ENCODE measurements at regions not wholly inside any gene's neighbourhood (a gene's known extent, or its start where the extent isn't known, plus 50 kb on each side); places are given as distances from the start of the nearest gene placed in this dataset.
"Not testable (repeated sequence)": the region's sequence is repeated elsewhere in the genome, so short reads cannot be mapped to it uniquely, and the experiment has no call there.

GRCh38 chr21:15317034-15317433 lies 252.2 kb upstream of the NRIP1 start:
- DNase-seq (ENCODE audit: low read depth): not testable (repeated sequence)

GRCh38 chr21:15319727-15320126 lies 254.9 kb upstream of the NRIP1 start:
- no peak for DNase-seq (ENCODE audit: low read depth)

DNA sequence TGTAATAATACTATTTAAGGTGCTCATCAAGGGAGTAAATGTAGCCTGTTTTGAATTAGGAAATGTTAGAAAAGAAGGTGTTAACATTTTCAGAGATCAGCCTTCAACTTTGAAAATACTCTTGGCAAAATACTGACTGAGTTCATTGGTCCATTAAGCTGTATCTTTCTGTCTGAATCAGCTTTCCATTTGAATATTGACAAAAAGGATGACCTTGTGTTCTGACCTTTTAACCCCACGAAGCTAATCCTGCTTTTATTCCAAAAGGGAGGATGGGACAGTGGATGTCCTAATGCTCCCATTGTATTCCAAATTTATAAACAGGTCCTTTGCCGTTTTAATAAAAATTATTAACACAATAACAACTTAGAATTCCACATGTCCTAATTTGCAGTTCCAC lies 259.7 kb upstream of the NRIP1 start:
- DNase-seq (ENCODE audit: low read depth): no peak

DNA sequence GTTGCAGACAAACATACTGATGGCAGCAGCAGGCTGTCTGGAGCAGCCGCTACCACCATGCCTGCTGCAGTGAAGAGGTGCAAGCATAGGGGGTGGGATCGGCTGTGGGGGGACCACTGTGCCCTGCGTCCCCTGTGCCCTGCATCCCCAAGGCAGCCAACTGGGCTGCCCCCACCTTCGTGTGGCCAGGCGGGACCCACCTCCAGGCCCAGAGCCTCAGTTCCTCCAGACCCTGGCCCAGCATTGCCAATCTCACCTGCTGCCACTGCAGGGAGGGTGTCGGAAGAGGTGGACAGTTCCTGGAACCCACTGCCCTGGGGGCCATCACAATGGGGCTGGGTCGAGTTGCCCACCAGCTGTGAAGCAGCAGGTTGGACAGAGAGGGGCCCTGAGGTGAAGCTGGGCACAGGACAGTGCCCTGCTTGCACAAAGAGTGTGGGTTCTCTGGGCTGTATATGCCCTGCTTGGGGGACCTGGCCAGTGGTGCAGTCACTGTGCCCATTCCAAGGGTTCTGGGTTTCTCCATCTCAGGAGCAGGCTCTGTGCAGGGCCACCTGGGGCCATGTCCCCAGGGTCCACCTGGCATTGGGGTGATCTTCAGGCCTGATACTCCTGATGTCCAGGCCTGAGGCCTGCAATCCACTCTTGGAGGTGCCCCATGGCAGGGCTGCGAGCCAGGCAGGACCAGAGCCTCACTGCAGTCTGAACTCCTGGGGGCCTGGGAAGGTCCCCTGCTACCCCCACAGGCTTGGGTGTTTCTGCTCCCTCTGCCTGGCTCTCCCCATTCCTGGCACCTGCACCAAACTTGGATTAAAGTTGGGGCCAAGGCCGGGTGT lies 261.4 kb upstream of the NRIP1 start:
- DNase-seq (ENCODE audit: low read depth): no peak

DNA sequence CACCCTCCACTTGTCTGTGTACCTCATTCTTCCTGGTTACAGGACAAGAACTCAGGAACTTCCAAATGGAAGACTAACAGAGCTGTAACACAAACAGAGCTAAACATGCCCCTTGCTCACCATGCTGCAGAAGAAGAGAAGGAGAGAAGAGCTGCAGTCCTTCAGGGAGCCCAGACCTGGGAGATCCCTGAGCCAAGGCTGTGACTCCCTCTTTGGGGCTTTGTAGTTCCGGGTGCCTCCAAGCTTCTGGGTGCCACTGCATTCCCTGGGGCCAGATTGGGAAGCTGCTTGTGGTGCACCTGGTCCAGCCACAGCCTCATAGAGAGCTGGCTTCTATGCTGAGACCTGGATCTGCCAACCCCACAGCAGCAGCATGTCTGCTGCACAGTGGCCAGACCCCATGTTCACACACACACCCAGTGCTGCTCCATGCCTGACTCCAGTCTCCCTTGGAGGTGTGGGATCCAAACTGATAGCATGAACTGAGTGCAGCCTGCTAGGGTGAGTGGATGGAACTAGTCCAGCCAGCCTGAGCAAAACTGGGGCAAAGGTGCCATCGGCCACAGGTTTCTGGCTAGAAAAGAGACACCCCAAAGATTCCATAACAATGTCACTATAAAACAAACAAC lies 263.0 kb upstream of the NRIP1 start:
- no peak for DNase-seq (ENCODE audit: low read depth)

DNA sequence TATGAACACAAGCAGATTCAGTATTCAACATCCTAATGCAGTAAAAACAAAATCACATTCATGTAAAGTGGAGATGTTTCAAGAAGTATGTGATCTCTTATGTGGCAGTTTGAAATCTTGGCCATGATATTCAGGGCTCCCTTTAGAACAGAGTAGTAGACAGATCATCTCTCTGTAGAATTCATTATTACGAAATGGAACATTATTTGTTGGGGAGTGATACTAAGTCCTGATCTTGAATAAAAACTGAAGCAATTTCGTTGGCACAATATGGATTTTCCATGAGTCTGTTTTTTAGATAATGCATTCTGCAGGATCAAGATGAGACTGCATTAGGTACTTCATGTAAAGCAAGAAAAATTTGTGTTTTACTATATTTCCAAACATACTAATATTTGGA lies 264.4 kb upstream of the NRIP1 start:
- no peak for DNase-seq (ENCODE audit: low read depth)

DNA sequence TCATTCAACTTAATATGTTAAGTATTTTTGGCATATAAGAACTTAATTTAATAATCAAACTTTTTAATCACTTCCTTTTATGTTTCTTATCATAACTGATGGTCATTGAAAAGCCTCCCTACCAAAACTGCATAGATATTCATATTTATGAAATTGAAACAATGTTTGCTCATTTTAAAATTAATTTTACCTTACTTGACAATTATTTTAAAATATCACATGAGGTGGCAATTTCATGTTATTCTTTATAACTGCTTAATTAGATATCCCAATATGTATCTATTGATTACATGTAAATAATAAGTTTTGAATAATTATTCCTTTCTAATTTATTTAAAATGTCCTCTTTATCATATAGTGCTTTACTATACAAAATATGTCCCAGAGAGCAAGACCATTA lies 266.1 kb upstream of the NRIP1 start:
- DNase-seq (ENCODE audit: low read depth): no peak

DNA sequence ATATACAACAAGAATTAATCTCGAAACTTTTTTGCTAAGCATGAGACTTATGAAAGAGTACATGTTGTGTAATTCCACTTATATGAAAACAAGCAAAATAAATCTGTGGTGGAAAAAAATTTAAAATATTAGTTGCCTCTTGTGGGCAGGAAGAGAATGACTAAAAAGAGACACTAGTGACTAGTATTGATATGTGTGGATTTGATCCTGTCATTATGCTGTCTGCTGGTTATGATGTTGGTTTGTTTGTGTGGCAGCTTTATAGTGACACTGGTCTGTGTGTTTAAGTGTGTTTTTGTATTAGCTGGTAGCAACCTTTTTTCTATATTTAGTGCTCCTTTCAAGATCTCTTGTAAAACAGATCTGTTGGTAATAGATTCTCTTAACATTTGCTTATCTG lies 267.8 kb upstream of the NRIP1 start:
- no peak for DNase-seq (ENCODE audit: low read depth)

DNA sequence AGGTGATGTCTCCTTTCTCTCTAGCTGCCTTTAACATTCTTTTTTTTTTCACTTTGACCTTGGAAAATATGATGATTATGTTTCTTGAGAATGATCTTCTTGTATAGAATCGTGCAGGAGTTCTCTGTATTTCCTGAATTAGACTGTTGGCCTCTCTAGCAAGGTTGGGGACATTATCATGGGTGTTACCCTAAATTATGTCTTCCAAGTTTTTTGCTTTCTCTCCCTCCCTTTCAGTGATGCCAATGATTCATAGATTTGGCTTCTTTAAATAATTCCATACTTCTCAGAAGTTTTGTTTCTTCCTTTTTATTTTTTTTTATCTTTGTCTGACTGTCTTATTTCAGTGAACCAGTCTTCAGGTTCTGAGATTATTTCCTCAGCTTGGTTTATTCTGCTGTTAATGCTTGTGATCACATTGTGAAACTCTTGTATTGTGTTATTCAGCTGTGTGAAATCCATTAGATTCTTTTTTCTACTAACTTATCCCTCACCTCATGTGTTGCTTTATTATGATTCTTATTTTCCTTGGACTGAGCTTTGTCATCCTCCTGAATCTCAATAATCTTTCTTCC lies 268.4 kb upstream of the NRIP1 start:
- no peak for DNase-seq (ENCODE audit: low read depth)

DNA sequence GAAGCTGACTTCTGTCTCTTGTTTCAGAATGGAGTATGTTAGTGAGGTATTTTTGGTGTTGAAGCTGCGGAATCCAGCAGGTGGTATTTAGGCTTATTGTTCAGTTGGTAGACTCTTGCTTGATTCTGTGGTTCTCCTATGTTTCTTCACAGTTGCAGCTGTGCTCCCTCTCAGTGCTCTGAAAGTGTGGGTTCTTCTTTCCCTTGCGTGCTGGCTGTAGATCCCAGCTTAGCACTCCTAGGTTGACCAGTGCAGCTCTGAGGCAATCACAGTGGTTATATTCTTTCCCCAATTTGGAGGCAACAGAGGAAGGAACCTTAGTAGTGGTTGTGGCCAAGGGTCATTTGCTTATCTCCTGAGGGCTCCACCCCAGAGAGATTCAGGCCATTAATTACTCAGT lies 269.2 kb upstream of the NRIP1 start:
- DNase-seq (ENCODE audit: low read depth): no peak

DNA sequence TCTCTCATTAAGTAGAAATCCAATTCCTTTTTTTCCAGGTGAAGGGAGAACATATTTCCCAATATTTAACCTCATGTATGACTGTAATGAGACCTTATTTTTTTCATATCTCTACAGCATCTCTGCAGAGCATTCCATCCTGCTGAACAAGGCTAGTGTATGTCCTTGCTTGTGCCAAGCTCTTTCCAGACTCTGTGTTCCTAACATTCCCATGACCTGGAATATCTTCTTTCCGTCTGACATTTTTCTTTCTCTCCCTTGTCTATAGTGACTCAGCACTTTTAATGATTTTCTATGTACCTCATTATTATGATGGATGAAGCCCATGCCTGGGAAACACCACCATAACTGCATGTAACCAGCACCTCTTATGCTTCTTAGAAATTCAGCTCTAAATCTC lies 278.3 kb upstream of the NRIP1 start:
- no peak for DNase-seq (ENCODE audit: low read depth)

GRCh38 chr21:15352009-15352408 lies 287.2 kb upstream of the NRIP1 start:
- DNase-seq (ENCODE audit: low read depth): no peak

DNA sequence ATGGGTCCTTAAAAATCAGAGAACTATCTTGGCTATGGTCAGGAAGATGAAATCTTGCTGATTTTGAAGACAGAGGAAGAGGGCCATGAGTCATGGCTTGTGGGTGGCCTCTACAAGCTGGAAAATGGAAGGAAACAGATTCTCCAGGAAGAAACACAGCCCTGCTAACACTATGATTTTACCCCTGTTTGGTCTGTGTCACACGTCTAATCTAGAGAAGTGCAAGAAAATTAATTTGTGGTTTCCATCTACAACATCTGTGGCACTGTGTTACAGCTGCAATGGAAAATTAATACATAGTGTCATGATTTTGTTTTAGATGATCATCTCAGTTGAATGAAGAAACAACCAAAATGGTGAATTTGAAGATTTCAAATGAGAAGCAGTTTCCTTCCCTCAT lies 288.7 kb upstream of the NRIP1 start:
- no peak for DNase-seq (ENCODE audit: low read depth)

DNA sequence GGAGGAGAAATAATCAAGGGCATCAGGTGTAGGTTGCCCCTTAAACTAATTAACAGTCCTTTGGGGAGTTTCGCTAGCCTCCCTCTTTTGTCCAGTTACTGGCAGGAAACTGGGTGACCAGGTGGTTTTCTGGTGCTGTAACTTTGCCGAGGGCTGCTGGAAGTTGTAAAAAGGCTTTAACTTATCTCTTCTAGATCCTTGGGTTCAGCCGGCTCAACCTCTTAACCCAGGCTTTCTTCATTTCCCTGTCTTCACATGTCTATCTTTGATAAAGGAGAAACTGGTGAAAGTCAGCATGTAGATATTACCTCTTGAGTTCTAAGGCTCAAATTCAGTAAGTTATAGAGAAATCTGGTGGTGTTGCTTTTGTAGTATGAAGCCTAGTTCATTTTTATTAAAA lies 289.7 kb upstream of the NRIP1 start:
- DNase-seq (ENCODE audit: low read depth): no peak

GRCh38 chr21:15355066-15355465 lies 290.3 kb upstream of the NRIP1 start:
- DNase-seq (ENCODE audit: low read depth): no peak

GRCh38 chr21:15359251-15359650 lies 294.5 kb upstream of the NRIP1 start:
- DNase-seq (ENCODE audit: low read depth): no peak

DNA sequence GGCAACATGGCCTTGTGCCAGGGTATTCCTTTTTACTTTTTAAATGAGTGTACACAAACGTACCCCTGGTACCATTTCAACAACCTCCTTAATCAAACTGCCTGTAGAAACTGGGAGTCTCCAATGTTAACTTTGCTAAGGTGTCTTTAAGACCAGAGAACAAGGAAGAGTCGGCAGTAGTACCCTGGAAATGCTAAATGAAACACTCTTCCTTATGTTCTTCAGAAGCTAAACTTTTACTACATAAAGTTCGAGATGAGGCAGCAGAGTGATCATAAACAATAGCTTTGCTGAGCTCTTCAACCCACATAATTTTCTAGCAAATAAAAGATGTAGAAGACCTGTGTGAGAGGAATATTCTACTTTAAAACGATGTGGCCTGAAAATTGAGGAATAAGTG lies 297.7 kb upstream of the NRIP1 start:
- DNase-seq (ENCODE audit: low read depth): no peak

DNA sequence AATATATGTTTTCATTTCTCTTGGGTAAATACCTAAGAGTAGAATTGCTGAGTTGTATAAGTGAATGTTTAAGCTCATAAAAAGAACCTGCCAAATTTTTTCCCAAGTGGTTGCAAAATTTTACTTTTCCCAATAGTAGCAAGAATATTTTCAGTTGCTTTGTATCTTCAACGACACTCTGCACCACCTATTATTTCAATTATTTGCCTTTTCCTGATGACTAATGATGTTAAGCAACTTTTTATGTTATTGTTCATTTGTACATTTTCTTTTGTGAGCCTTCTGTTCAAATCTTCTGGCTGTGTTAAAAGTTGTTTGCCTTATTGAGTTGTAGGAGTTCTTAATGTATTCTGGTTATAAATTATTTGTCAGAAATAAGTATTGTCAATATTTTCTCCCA lies 299.1 kb upstream of the NRIP1 start:
- no peak for DNase-seq (ENCODE audit: low read depth)

- no peak for DNase-seq (ENCODE audit: low read depth)
Measured at GRCh38 chr21:15365751-15366392, 301.1 kb upstream of the NRIP1 start.

DNA sequence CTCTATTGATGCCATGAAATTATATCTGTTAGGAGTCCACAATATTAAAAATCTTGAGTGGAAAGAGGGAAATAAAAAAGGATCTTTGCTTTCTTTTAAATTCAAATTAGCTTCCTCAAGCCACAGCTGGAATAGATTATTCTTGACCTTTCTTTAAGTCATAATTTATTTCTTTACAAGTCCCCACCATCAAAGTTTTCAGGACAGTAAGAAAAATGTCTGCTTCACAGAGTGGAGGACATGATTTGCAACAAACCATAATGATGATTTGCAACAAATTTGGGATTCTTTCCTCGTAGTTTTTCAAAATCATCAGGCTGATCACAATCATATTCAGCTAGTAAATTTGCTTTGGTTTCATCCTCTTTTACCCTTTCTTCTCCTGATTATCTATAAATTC lies 301.8 kb upstream of the NRIP1 start:
- DNase-seq (ENCODE audit: low read depth): no peak

DNA sequence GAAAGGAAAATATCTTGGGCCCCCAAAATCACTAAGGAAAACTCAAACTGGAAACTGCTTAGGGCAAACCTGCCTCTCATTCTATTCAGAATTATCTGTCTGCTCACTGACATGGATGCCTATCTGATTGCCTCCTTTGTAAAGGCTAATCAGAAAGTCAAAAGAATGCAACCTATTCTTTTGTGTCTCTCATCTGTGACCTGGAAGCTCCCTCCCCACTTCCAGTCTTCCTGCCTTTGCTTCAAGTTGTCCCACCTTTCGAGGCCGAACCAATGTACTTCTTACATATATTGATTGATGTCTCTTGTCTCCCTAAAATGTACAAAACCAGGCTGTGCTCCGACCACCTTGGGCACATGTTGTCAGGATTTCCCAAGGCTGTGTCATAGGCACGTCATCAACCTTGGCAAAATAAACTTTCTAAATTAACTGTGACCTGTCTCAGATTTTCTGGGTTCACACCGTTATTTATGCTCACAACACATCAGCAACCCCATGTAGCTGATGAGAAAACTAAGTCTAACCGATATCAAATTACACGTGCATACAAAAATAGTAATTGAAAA lies 302.3 kb upstream of the NRIP1 start:
- DNase-seq (ENCODE audit: low read depth): no peak

DNA sequence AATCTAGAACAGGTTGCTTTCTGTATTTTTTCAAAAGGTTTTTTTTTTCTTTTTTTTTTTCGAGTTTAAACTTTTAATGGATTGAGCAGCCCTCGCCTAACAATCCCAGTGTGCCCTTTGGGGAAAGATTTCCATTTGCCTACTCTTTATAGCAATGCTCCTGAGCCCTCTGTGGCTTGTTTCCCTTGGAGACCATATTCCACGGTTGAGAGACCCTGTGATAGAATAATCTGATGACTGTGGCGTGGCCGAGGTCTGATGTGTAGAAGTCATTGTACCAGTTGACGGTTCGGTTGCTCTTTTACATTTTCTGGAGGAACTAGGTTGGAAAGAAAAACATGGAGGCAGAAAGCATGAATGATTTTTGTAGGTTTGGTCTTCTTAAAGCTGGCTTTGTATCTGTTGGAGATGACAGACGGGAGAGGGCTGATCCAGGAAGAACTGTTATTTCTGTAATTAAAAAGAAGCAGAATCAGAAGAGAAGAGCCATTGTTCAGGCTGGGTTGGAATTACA lies 305.7 kb upstream of the NRIP1 start:
- DNase-seq (ENCODE audit: low read depth): no peak

GRCh38 chr21:15373941-15374340 lies 309.1 kb upstream of the NRIP1 start:
- DNase-seq (ENCODE audit: low read depth): no peak

All from stimulated activated CD8-positive, alpha-beta memory T cell treated with anti-CD3 and anti-CD28 coated beads, Interleukin-15, amount 100 ng/mL, for 1 hour (primary cell).